Retina (tissue), 1 donor: ENCODE measurements at regions not wholly inside any gene's neighbourhood (a gene's known extent, or its start where the extent isn't known, plus 50 kb on each side); places are given as distances from the start of the nearest gene placed in this dataset.

Experiments
- DNase-seq: peaks from one replicate; pipeline ENCODE4 v3.0.0-alpha.2; 2016

GRCh38 chr18:56115071-56116015, 523.0 kb downstream of the TXNL1 start:
- no peak for DNase-seq

- DNase-seq: no peak
Observed at GRCh38 chr18:56112984-56113383, 525.0 kb upstream of the TCF4 start.

GRCh38 chr18:56112013-56112749, 524.2 kb upstream of the TCF4 start:
- DNase-seq: no peak

- DNase-seq: peak; percentile 22
Observed at GRCh38 chr18:56109757-56110156, 521.8 kb upstream of the TCF4 start.

- no peak for DNase-seq
Observed at GRCh38 chr18:56108478-56109367, 520.7 kb upstream of the TCF4 start.

GRCh38 chr18:56107821-56108477, 520.0 kb upstream of the TCF4 start:
- no peak for DNase-seq

GRCh38 chr18:56100090-56100722, 512.2 kb upstream of the TCF4 start:
- DNase-seq: no peak

- no peak for DNase-seq
Observed at GRCh38 chr18:56097621-56098020, 509.6 kb upstream of the TCF4 start.

- DNase-seq: no peak
Observed at GRCh38 chr18:56096861-56097260, 508.9 kb upstream of the TCF4 start.

- no peak for DNase-seq
Observed at GRCh38 chr18:56089612-56090258, 501.7 kb upstream of the TCF4 start.

GRCh38 chr18:56086786-56087185, 498.8 kb upstream of the TCF4 start:
- DNase-seq: no peak

- DNase-seq: no peak
Observed at GRCh38 chr18:56086176-56086575, 498.2 kb upstream of the TCF4 start.

GRCh38 chr18:56085551-56085950, 497.6 kb upstream of the TCF4 start:
- no peak for DNase-seq

- DNase-seq: peak; percentile 18
Observed at GRCh38 chr18:56083523-56084287, 495.7 kb upstream of the TCF4 start.

GRCh38 chr18:56083097-56083521, 495.1 kb upstream of the TCF4 start:
- no peak for DNase-seq

GRCh38 chr18:56076723-56077122, 488.7 kb upstream of the TCF4 start:
- DNase-seq: peak; percentile 24

GRCh38 chr18:56068701-56069100, 480.7 kb upstream of the TCF4 start:
- DNase-seq: no peak

GRCh38 chr18:56067969-56068671, 480.1 kb upstream of the TCF4 start:
- DNase-seq: no peak

- no peak for DNase-seq
Observed at GRCh38 chr18:56067214-56067894, 479.4 kb upstream of the TCF4 start.
